Sigmoid colon (tissue), 4 donors: ENCODE measurements at regions not wholly inside any gene's neighbourhood (a gene's known extent, or its start where the extent isn't known, plus 50 kb on each side); places are given as distances from the start of the nearest gene placed in this dataset.

Experiments used
- POLR2AphosphoS5 ChIP-seq, 4 donors: sonication (generic); formaldehyde crosslinking; IDR thresholded peaks; one replicate each; pipeline ENCODE4 v1.6.1; 2017; ENCODE audit warnings: antibody characterized with exemption in 4 of 4
- TF ChIP-seq, protein P1 (sequence below), 4 experiments: fragments of 450-650 bp in 3 of 4; fragments of 200-600 bp in 1 of 4; IDR thresholded peaks; one replicate each; pipeline ENCODE4 v1.5.1; 2016 to 2019; ENCODE audit warnings: antibody characterized with exemption in 4 of 4, mild to moderate bottlenecking in 3 of 4, moderate library complexity in 2 of 4

DNA sequence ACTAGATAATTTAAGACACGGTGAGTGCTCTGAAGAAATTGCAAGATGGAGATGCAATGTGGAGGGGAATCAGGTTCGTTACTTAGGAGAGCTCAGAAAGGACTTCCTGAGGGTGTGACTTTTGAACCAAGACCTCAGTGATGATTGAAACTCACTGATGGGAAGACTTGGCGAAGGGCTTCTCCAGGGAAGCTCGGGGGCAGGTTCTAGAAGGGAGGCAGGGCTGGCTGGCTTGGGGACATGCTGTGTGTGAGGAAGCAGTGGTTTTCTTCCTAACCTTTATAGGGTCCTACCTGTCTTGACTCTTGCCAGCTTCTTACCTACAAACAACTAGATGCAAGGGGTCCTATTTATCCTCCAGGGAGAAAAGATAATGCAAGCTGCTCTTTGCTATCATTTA, 637.9 kb downstream of the ACTR3B start:
- TF ChIP-seq, protein P1, sequence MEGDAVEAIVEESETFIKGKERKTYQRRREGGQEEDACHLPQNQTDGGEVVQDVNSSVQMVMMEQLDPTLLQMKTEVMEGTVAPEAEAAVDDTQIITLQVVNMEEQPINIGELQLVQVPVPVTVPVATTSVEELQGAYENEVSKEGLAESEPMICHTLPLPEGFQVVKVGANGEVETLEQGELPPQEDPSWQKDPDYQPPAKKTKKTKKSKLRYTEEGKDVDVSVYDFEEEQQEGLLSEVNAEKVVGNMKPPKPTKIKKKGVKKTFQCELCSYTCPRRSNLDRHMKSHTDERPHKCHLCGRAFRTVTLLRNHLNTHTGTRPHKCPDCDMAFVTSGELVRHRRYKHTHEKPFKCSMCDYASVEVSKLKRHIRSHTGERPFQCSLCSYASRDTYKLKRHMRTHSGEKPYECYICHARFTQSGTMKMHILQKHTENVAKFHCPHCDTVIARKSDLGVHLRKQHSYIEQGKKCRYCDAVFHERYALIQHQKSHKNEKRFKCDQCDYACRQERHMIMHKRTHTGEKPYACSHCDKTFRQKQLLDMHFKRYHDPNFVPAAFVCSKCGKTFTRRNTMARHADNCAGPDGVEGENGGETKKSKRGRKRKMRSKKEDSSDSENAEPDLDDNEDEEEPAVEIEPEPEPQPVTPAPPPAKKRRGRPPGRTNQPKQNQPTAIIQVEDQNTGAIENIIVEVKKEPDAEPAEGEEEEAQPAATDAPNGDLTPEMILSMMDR (IDR thresholded peaks at IDR 0.05) = no peak
- TF ChIP-seq POLR2AphosphoS5 (IDR thresholded peaks at IDR 0.05) = no peak
